Fibroblast of lung (primary cell): ENCODE measurements at regions not wholly inside any gene's neighbourhood (a gene's known extent, or its start where the extent isn't known, plus 50 kb on each side); places are given as distances from the start of the nearest gene placed in this dataset.

Experiments used
- EZH2 ChIP-seq: IDR thresholded peaks from 2 replicates; pipeline ENCODE4 v1.5.1; 2012; ENCODE audit warnings: low read length, control low read depth, mild to moderate bottlenecking; ENCODE audit errors: missing control alignments
- TF ChIP-seq, protein P1 (sequence below), 2 donors: IDR thresholded peaks in 1 of 2; conservative IDR thresholded peaks in 1 of 2; 1 replicate in 1 of 2; 2 replicates in 1 of 2; pipeline ENCODE4 v1.5.1; 2011 to 2012; ENCODE audit warnings: low read length in 2 of 2, control low read depth in 1 of 2, inconsistent platforms in 1 of 2, low read depth in 1 of 2, mild to moderate bottlenecking in 1 of 2

DNA sequence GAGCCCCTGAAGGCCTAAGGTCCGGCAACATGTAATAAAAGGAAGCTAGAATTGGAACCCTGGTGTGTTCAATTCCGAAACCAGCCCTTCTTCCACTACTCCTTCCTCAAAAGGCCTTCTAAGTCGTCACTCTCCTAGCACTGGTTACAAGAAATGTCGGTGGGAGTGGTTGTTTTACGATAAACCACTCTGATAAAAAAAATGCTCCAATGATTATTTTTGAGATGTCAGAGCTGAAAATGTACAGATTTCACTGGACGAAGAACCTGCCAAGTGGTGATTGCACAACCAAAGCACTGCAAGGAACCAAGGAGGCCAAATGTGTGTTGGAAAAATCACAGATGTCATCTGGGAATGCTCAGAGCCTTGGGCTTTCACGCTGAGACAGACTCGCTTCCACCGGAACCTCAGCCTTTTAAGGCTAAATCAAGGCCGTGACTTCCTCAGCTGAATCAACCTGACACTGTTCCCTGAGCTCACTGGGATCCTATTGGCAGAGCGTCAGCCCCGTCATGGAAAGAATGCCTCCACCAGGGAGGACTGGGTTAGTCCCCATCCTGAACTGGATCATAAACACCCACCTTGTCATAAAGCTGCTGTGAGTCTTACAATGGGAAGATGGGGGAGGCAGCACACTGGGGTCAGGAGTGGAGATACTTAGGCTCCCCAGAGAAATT, 108.1 kb upstream of the THBS1 start:
- TF ChIP-seq EZH2 = no peak
- TF ChIP-seq, protein P1, sequence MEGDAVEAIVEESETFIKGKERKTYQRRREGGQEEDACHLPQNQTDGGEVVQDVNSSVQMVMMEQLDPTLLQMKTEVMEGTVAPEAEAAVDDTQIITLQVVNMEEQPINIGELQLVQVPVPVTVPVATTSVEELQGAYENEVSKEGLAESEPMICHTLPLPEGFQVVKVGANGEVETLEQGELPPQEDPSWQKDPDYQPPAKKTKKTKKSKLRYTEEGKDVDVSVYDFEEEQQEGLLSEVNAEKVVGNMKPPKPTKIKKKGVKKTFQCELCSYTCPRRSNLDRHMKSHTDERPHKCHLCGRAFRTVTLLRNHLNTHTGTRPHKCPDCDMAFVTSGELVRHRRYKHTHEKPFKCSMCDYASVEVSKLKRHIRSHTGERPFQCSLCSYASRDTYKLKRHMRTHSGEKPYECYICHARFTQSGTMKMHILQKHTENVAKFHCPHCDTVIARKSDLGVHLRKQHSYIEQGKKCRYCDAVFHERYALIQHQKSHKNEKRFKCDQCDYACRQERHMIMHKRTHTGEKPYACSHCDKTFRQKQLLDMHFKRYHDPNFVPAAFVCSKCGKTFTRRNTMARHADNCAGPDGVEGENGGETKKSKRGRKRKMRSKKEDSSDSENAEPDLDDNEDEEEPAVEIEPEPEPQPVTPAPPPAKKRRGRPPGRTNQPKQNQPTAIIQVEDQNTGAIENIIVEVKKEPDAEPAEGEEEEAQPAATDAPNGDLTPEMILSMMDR (conservative IDR thresholded peaks at IDR 0.05 in 1 of 2, IDR thresholded peaks at IDR 0.05 in 1 of 2; ENCODE audit: low read depth in 1 of 2, low read length in 2 of 2) = no peak
